ENCODE measurements at regions not wholly inside any gene's neighbourhood (a gene's known extent, or its start where the extent isn't known, plus 50 kb on each side); places are given as distances from the start of the nearest gene placed in this dataset.

DNA sequence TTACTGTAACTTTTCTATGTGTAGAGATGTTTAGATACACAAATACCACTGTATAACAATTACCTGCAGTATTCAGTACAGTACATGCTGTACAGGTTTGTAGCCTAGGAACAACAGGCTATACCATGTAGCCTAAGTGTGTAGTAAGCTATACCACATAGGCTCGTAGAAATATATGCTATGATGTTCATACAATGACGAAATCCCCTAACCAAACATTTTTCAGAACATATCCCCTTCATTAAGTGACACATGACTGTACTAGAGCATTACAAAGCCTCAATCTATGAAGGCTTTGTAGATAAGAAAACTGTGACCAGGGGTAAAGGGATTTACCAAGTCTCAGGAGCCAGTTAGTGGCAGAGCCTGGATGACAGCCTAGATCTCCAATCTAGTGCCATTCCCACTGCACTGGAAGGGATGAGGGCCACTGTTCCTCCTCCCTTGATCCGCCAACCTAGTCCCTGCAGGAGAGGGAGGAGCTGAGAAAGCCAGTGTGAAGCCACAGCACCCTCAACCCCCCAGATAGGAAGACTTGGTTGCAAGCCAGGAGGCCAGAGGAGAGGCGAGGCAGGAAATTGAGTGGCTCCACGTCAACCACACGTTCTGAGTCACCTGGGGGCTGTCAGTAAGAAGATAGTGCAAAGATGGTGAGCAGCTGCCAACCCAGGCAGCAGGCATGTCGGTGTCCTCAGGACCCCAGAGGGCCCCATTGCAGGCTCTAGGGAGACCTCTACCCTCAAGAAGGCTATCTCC lies 227.7 kb downstream of the BCOR start:
- TF ChIP-seq, protein P1, sequence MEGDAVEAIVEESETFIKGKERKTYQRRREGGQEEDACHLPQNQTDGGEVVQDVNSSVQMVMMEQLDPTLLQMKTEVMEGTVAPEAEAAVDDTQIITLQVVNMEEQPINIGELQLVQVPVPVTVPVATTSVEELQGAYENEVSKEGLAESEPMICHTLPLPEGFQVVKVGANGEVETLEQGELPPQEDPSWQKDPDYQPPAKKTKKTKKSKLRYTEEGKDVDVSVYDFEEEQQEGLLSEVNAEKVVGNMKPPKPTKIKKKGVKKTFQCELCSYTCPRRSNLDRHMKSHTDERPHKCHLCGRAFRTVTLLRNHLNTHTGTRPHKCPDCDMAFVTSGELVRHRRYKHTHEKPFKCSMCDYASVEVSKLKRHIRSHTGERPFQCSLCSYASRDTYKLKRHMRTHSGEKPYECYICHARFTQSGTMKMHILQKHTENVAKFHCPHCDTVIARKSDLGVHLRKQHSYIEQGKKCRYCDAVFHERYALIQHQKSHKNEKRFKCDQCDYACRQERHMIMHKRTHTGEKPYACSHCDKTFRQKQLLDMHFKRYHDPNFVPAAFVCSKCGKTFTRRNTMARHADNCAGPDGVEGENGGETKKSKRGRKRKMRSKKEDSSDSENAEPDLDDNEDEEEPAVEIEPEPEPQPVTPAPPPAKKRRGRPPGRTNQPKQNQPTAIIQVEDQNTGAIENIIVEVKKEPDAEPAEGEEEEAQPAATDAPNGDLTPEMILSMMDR (IDR thresholded peaks at IDR 0.05): no peak
- no peak for TF ChIP-seq POLR2A (IDR thresholded peaks at IDR 0.05)

All from thyroid gland (tissue), 4 donors.